HG03039 (cell line): ENCODE measurements at regions not wholly inside any gene's neighbourhood (a gene's known extent, or its start where the extent isn't known, plus 50 kb on each side); places are given as distances from the start of the nearest gene placed in this dataset.
"Not testable (repeated sequence)": the region's sequence is repeated elsewhere in the genome, so short reads cannot be mapped to it uniquely, and the experiment has no call there.

Source experiments
- ATAC-seq: cut with Tn5 transposase; IDR thresholded peaks from one replicate; pipeline ENCODE4 v1.9.1; 2021; ENCODE audit warnings: mild to moderate bottlenecking, moderate library complexity; ENCODE audit not compliant: unreplicated experiment

DNA sequence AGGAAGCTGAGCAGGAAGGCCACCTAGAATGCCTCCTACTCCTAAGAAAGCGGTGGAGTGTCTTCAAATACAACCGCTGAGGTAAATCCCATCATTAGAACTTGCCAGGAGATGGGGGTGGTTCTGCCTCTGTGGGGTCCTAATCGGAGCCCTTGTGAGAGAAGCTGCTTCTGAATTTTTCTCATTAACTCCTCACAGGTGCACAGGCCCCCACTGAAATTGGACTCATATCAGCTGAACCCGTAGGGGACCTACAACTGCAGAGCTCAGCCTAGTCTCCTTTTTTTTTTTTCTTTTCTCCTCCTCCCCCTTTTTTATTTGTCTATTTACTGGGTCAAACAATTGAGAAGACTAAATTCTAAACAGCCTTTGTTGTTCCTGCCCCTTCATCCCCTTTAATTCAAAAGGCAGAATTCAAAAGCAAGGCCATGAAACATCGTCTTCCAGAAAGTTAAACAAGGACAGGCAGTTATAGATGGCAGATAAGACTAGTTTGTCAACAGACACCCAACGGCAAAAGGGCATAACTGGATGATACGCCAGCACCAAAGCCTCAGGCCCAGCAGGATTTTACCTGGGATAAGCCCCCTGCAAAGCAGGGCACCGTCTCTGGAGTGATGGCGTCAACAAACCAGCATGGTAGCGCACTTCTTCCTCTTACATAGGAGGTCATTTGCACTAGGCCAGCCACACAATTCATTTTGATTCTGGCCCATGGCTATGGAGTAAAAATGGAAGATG lies 213.7 kb upstream of the HES1 start:
- no peak for ATAC-seq

GRCh38 chr3:193923958-193924357 lies 212.0 kb upstream of the HES1 start:
- ATAC-seq = not testable (repeated sequence)

- not testable (repeated sequence) for ATAC-seq
Observed at GRCh38 chr3:193926071-193926470, 209.9 kb upstream of the HES1 start.

- ATAC-seq = not testable (repeated sequence)
Observed at GRCh38 chr3:193927413-193928206, 208.3 kb upstream of the HES1 start.

- ATAC-seq = no peak
Observed at GRCh38 chr3:193928354-193929209, 207.4 kb upstream of the HES1 start.

- no peak for ATAC-seq
Observed at GRCh38 chr3:193929373-193929772, 206.6 kb upstream of the HES1 start.

DNA sequence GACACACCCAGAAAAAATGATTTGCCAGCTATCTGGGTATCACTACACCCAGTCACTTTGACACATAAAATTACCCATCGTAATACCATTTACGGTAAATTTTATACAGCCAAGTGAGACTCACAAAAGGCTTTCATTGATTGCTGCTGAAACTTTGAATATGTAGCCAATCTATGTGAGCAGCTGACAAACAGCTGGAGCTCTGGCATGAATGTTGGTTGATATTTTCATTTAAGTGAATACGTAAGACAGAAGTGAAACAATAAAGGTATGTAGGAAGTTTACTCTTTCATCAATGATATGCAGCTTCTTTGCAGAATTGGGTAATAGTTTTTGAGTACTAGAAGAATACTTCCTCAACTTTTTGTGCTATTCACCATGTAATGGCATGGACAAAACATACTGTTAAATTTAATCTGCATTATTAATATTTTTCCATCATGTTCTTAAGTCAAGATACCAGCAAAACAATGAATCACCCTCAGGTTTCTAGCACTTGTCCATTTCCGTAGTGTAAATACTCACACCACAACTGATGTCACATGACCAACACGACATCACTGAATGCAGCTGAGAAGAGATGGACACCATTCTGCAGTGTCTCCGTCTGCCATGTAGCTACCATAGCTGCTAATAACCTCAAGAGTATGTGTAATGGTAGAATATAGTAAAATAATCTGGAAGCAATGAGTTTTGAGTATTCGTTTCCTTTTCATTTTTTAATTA lies 205.9 kb upstream of the HES1 start:
- ATAC-seq = no peak

- no peak for ATAC-seq
Observed at GRCh38 chr3:193932136-193932535, 203.8 kb upstream of the HES1 start.

- no peak for ATAC-seq
Observed at GRCh38 chr3:193932576-193932975, 203.4 kb upstream of the HES1 start.

GRCh38 chr3:193933451-193933850 lies 202.5 kb upstream of the HES1 start:
- ATAC-seq = no peak

- no peak for ATAC-seq
Observed at GRCh38 chr3:193935916-193936315, 200.0 kb upstream of the HES1 start.

DNA sequence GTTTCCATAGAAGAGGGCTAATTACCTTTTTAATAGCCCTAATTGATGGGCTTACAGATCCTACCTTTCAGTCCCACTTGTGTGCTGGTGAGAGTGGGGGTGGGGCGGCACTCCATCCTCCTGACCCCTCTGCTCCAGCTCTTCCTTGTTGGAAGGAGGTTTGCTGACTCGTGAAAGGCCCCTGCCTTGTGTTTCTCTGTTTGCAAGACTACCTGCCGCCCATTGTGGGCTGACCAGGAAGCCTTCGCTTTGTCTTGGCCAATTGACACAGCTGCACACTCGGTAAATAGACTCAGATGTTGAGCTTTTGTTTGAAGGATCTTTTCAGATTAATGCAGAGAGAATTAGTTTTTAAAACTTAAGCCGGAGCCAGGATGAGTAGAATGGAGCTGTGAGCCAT lies 197.3 kb upstream of the HES1 start:
- ATAC-seq = no peak

GRCh38 chr3:193939527-193939926 lies 196.4 kb upstream of the HES1 start:
- ATAC-seq = no peak

- no peak for ATAC-seq
Observed at GRCh38 chr3:193940526-193940925, 195.4 kb upstream of the HES1 start.

GRCh38 chr3:193941486-193941885 lies 194.5 kb upstream of the HES1 start:
- ATAC-seq = no peak

DNA sequence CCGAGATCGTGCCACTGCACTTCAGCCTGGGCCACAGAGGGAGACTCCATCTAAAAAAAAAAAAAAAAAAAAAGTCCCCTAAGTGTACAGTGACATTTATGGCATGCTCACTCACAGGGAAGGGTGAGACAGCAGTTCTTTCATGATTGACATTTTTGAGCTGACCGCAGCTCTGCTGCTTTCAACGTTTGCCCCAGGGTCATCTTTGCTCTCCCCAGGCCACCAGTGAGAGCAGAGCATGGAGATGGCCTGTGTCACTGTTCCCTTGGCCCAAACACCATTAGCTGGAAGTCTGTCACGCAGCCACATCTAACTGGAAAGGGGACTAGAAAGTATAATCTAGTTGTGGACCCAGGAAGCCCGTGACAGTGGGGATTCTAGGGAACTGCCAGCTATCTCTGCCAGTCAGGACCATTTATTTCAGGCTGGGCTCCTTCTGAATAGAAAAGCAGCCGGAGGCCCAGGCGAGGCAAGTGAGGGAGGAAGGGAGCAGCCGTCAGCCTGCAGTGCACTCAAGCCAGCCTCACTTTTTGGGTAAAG lies 193.4 kb upstream of the HES1 start:
- ATAC-seq = no peak

DNA sequence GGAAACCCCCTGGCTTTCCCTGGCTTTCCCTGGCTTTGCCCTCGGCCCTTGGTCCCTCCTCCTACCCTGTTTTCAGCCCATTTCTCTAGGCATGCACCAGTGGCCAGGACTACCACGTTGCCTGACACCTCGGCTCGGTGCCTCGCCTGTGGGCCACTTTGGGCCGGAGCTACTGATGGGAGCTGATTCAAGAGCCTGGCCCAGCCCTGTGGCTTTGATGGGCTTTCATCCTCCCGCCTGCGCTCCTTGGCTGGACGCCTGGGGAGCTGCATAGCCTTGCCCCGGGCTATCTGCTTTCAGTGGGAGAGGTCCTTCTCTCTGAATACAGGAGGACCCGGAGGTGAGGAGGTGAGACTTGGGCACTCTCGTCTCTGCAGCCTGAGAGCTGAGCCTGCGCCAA lies 192.7 kb upstream of the HES1 start:
- no peak for ATAC-seq

- no peak for ATAC-seq
Observed at GRCh38 chr3:193943851-193944517, 192.0 kb upstream of the HES1 start.

- ATAC-seq = no peak
Observed at GRCh38 chr3:193944518-193944884, 191.4 kb upstream of the HES1 start.

- ATAC-seq = no peak
Observed at GRCh38 chr3:193945143-193945542, 190.8 kb upstream of the HES1 start.
